Upper lobe of left lung (tissue), 6 donors: ENCODE measurements at regions not wholly inside any gene's neighbourhood (a gene's known extent, or its start where the extent isn't known, plus 50 kb on each side); places are given as distances from the start of the nearest gene placed in this dataset.

Source experiments
- ATAC-seq, 2 donors: fragments of 200-7000 bp; cut with Tn5 transposase; one replicate each; pipeline ENCODE4 v1.9.1; 2022; ENCODE audit warnings: mild to moderate bottlenecking in 2 of 2, moderate library complexity in 2 of 2; ENCODE audit not compliant: low FRiP score in 2 of 2
- DNase-seq, 2 donors: peaks; one replicate each; pipeline ENCODE4 v3.0.0-alpha.2; 2019 to 2020
- H3K27ac ChIP-seq, 4 donors: fragments of 200-600 bp; sonication (generic); one replicate each; pipeline ENCODE4 v1.5.1; 2016 to 2019
- H3K27me3 ChIP-seq, 4 donors: fragments of 200-600 bp; sonication (generic); one replicate each; pipeline ENCODE4 v1.5.1; 2017 to 2019
- H3K36me3 ChIP-seq, 4 donors: fragments of 200-600 bp; sonication (generic); one replicate each; pipeline ENCODE4 v1.5.1; 2016 to 2019
- H3K4me1 ChIP-seq, 4 donors: fragments of 200-600 bp; sonication (generic); one replicate each; pipeline ENCODE4 v1.5.1; 2018 to 2019
- H3K4me3 ChIP-seq, 4 donors: fragments of 200-600 bp; sonication (generic); one replicate each; pipeline ENCODE4 v1.5.1; 2017 to 2019; ENCODE audit warnings: mild to moderate bottlenecking in 2 of 4, moderate library complexity in 1 of 4
- H3K9me3 ChIP-seq, 4 donors: fragments of 200-600 bp; sonication (generic); one replicate each; pipeline ENCODE4 v1.5.1; 2018 to 2019
- CTCF ChIP-seq, 6 experiments: fragments of 450-650 bp in 4 of 6; fragments of 200-600 bp in 2 of 6; sonication (generic) in 2 of 6; IDR thresholded peaks; one replicate each; pipeline ENCODE4 v1.5.1; 2016 to 2019; ENCODE audit warnings: antibody characterized with exemption in 6 of 6
- EP300 ChIP-seq, 4 donors: sonication (generic); formaldehyde crosslinking; IDR thresholded peaks; one replicate each; pipeline ENCODE4 v1.5.1; 2017; ENCODE audit warnings: antibody characterized with exemption in 4 of 4, control low read depth in 2 of 4
- POLR2A ChIP-seq, 4 donors: fragments of 450-650 bp; IDR thresholded peaks; one replicate each; pipeline ENCODE4 v1.5.1; 2016 to 2017; ENCODE audit warnings: antibody characterized with exemption in 4 of 4, mild to moderate bottlenecking in 2 of 4
- POLR2AphosphoS5 ChIP-seq, 2 donors: sonication (generic); formaldehyde crosslinking; IDR thresholded peaks; one replicate each; pipeline ENCODE4 v1.5.1; 2017; ENCODE audit warnings: antibody characterized with exemption in 2 of 2
- WGBS, 2 donors: methylation state at CpG; one replicate each; pipeline ENCODE4 v1.1.5; 2017 to 2018; 5-methylcytosine and 5-hydroxymethylcytosine counted together
- donor health status: DM: no; HTN: no; CAD: no; lungs with moderate emphysema.
- donor health status: DM: no; HTN: yes; CAD: no; lungs with severe emphysema.

- 85 to 86% methylated on average over 11 of the region's 11 CpGs for WGBS, 2 donors
- DNase-seq (no peak), ATAC-seq (peak in 1 of 2 donors; percentile 63)
- no peak overlapping the region for H3K4me3 ChIP-seq
- no peak overlapping the region for H3K27ac ChIP-seq
- TF ChIP-seq EP300 (IDR thresholded peaks at IDR 0.05), result no peak
- TF ChIP-seq POLR2A (IDR thresholded peaks at IDR 0.05), result no peak
- no peak for TF ChIP-seq POLR2AphosphoS5 (IDR thresholded peaks at IDR 0.05)
- no peak for TF ChIP-seq CTCF (IDR thresholded peaks at IDR 0.05)
- H3K9me3 ChIP-seq, result no peaks in the 10 kb centered on the region
- no peaks in the 10 kb centered on the region for H3K36me3 ChIP-seq
- H3K27me3 ChIP-seq, result no peaks in the 10 kb centered on the region
- no peaks in the 10 kb centered on the region for H3K4me1 ChIP-seq
These were observed 525.5 kb upstream of the RGMA start for GRCh38 chr15:93614386-93615104.

GRCh38 chr15:93613386-93613785 lies 524.4 kb upstream of the RGMA start:
- no peaks in the 10 kb centered on the region for H3K4me1 ChIP-seq
- H3K36me3 ChIP-seq, result no peaks in the 10 kb centered on the region
- H3K27me3 ChIP-seq, result no peaks in the 10 kb centered on the region
- 93 to 99% methylated on average over 3 of the region's 3 CpGs for WGBS, 2 donors
- TF ChIP-seq EP300 (IDR thresholded peaks at IDR 0.05) (no peak), POLR2A (IDR thresholded peaks at IDR 0.05) (no peak), CTCF (IDR thresholded peaks at IDR 0.05) (no peak), POLR2AphosphoS5 (IDR thresholded peaks at IDR 0.05) (no peak)
- H3K4me3 ChIP-seq, result no peak overlapping the region
- DNase-seq (no peak), ATAC-seq (no peak)
- H3K9me3 ChIP-seq, result no peaks in the 10 kb centered on the region
- no peak overlapping the region for H3K27ac ChIP-seq

- ATAC-seq (no peak), DNase-seq (no peak)
- no peaks in the 10 kb centered on the region for H3K4me1 ChIP-seq
- no peak overlapping the region for H3K4me3 ChIP-seq
- H3K27ac ChIP-seq, result no peak overlapping the region
- no peaks in the 10 kb centered on the region for H3K27me3 ChIP-seq
- TF ChIP-seq POLR2AphosphoS5 (IDR thresholded peaks at IDR 0.05) (no peak), EP300 (IDR thresholded peaks at IDR 0.05) (no peak), CTCF (IDR thresholded peaks at IDR 0.05) (no peak), POLR2A (IDR thresholded peaks at IDR 0.05) (no peak)
- no peaks in the 10 kb centered on the region for H3K9me3 ChIP-seq
- H3K36me3 ChIP-seq, result no peaks in the 10 kb centered on the region
- WGBS, 2 donors, result 70 to 78% methylated on average over 2 of the region's 2 CpGs
These were observed 523.9 kb upstream of the RGMA start for GRCh38 chr15:93612953-93613352.

GRCh38 chr15:93610944-93611343 lies 521.9 kb upstream of the RGMA start:
- WGBS, 2 donors, result 78 to 82% methylated on average over 8 of the region's 8 CpGs

More at GRCh38 chr15:93610944-93611343, 521.9 kb upstream of the RGMA start:
- Histone ChIP-seq H3K9me3 (no peaks in the 10 kb centered on the region), H3K27ac (no peak overlapping the region), H3K4me1 (no peaks in the 10 kb centered on the region), H3K27me3 (no peaks in the 10 kb centered on the region), H3K4me3 (no peak overlapping the region), H3K36me3 (no peaks in the 10 kb centered on the region)
- TF ChIP-seq CTCF (IDR thresholded peaks at IDR 0.05) (no peak), POLR2AphosphoS5 (IDR thresholded peaks at IDR 0.05) (no peak), POLR2A (IDR thresholded peaks at IDR 0.05) (no peak), EP300 (IDR thresholded peaks at IDR 0.05) (no peak)
- no peak for DNase-seq
- no peak for ATAC-seq
